ENCODE measurements at regions not wholly inside any gene's neighbourhood (a gene's known extent, or its start where the extent isn't known, plus 50 kb on each side); places are given as distances from the start of the nearest gene placed in this dataset.
"Not testable (repeated sequence)": the region's sequence is repeated elsewhere in the genome, so short reads cannot be mapped to it uniquely, and the experiment has no call there.

- DNase-seq (ENCODE audit: insufficient read length, low spot score): no peak
- no peak for TF ChIP-seq POLR2A (IDR thresholded peaks at IDR 0.05; ENCODE audit: low read depth, low read length)
- no peak for FAIRE-seq
Measured at GRCh38 chr3:161637559-161637958, 141.0 kb downstream of the OTOL1 start.

DNA sequence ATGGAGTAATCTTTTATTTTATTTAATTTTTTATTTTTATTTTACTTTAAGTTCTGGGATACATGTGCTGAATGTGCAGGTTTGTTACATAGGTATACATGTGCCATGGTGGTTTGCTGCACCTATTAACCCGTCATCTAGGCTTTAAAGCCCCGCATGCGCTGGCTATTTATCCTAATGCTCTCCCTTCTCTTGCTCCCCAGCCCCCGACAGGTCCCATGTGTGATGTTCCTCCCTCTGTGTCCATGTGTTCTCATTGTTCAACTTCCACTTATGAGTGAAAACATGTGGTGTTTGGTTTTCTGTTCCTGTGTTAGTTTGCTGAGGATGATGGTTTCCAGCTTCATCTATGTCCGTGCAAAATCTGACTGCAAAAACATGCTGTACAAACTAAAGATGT is 142.5 kb downstream of the OTOL1 start:
- not testable (repeated sequence) for DNase-seq (ENCODE audit: insufficient read length, low spot score); FAIRE-seq

DNA sequence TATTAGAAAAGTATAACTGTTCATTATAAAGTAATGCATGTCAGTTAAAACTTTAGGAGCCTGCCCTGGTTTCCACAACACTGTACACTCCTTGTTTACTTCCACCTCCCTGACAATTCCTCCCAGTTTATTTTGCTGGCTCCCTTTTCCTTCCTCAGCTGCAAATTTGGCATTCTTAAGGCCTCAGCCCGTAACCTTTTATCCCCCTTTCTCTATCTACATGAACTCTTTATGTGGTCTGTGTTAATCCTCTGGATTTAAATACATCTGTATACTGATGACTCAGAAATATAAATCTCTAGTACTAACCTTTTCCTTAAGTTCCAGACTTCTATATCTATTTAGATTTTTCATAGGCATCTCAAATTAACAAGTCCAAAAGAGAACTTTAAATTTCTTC is 143.6 kb downstream of the OTOL1 start:
- DNase-seq (ENCODE audit: insufficient read length, low spot score): no peak
- no peak for TF ChIP-seq POLR2A (IDR thresholded peaks at IDR 0.05; ENCODE audit: low read depth, low read length)
- FAIRE-seq: no peak

- FAIRE-seq (no peak), DNase-seq (ENCODE audit: insufficient read length, low spot score) (no peak)
- TF ChIP-seq POLR2A (IDR thresholded peaks at IDR 0.05; ENCODE audit: low read depth, low read length): no peak
Measured at GRCh38 chr3:161641287-161641686, 144.7 kb downstream of the OTOL1 start.

- no peak for TF ChIP-seq POLR2A (IDR thresholded peaks at IDR 0.05; ENCODE audit: low read depth, low read length)
- DNase-seq (ENCODE audit: insufficient read length, low spot score): no peak
- FAIRE-seq: no peak
Measured at GRCh38 chr3:161644891-161645635, 148.5 kb downstream of the OTOL1 start.

- no peak for DNase-seq (ENCODE audit: insufficient read length, low spot score)
- no peak for FAIRE-seq
- no peak for TF ChIP-seq POLR2A (IDR thresholded peaks at IDR 0.05; ENCODE audit: low read depth, low read length)
Measured at GRCh38 chr3:161647936-161648470, 151.4 kb downstream of the OTOL1 start.

DNA sequence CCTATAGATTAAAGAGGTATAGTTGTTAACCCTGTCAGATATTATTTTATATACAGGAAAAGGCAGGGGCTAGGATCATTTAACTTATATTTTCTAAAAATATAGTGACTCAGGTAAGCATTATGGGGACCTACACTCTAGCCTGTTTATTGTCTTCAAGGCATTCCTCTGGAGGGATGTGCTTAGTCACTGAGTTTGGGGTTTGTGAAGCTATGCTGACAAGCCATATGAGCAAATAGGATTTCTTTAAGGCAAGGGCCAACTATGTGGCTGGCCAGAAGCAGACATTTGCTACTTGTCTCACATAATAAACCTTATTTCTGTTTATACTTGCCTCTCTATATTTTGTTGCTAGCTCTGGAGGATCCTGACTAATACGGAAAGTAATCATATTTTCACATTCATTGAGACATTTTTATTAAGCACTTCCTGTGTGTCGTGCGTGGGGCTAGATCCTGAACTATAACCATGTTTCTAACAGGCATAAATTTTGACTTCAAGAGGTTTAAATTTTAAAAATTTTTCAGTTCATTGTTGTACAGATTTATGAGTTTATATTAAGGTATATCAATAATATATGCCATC is 153.4 kb downstream of the OTOL1 start:
- DNase-seq (ENCODE audit: insufficient read length, low spot score) (no peak), FAIRE-seq (no peak)
- TF ChIP-seq POLR2A (IDR thresholded peaks at IDR 0.05; ENCODE audit: low read depth, low read length): no peak

DNA sequence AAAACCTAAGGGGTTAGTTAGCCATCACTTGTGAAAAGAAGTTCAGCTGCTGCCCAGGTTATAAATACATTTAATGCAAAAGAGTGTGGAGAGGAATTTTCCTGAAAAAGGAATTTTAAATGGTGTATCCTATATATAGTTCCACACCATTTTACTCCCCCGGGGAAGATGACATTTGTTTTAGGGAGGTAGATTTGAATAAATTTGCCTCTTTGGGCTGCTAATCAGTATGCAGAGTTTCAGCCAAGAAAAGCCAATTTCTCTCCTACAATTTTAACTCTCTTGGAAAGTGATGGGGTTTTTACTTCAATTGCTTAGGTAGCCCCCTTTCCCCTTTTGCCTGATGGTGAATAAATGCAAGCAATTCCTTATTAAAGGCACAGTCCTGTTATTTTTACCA is 161.2 kb downstream of the OTOL1 start:
- no peak for TF ChIP-seq POLR2A (IDR thresholded peaks at IDR 0.05; ENCODE audit: low read depth, low read length)
- DNase-seq (ENCODE audit: insufficient read length, low spot score): no peak
- no peak for FAIRE-seq

DNA sequence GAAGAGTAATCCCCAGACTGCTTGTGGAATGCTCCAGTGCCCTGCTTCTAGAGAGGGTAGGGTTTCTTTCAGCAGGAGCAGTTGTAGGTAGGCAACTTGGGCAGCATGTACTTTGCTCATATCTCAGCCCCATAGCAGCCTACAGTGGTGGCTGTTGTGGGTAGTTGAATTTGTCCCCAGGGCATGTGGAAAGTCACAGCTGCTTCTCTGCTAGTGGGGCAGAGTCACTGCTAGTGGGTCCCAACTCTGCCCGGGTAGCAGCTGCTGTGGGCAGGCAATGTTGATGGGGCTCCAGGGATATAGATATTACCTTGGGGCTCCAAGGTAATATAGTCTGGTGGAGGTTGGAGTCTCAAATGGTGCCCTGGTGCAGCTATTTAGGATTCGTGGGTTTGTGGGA is 174.5 kb downstream of the OTOL1 start:
- no peak for TF ChIP-seq POLR2A (IDR thresholded peaks at IDR 0.05; ENCODE audit: low read depth, low read length)
- FAIRE-seq (no peak), DNase-seq (ENCODE audit: insufficient read length, low spot score) (no peak)

GRCh38 chr3:161672478-161672877 is 175.9 kb downstream of the OTOL1 start:
- TF ChIP-seq POLR2A (IDR thresholded peaks at IDR 0.05; ENCODE audit: low read depth, low read length): no peak
- DNase-seq (ENCODE audit: insufficient read length, low spot score) (no peak), FAIRE-seq (no peak)

GRCh38 chr3:161673866-161674265 is 177.3 kb downstream of the OTOL1 start:
- DNase-seq (ENCODE audit: insufficient read length, low spot score): no peak
- no peak for TF ChIP-seq POLR2A (IDR thresholded peaks at IDR 0.05; ENCODE audit: low read depth, low read length)
- no peak for FAIRE-seq

- no peak for FAIRE-seq
- no peak for DNase-seq (ENCODE audit: insufficient read length, low spot score)
- TF ChIP-seq POLR2A (IDR thresholded peaks at IDR 0.05; ENCODE audit: low read depth, low read length): no peak
Measured at GRCh38 chr3:161674402-161674801, 177.8 kb downstream of the OTOL1 start.

- FAIRE-seq: not testable (repeated sequence)
Measured at GRCh38 chr3:161681831-161682230, 185.2 kb downstream of the OTOL1 start.

GRCh38 chr3:161682715-161683114 is 186.1 kb downstream of the OTOL1 start:
- no peak for DNase-seq (ENCODE audit: insufficient read length, low spot score)
- FAIRE-seq: no peak
- no peak for TF ChIP-seq POLR2A (IDR thresholded peaks at IDR 0.05; ENCODE audit: low read depth, low read length)

More at GRCh38 chr3:161681831-161682230, 185.2 kb downstream of the OTOL1 start:
- not testable (repeated sequence) for DNase-seq (ENCODE audit: insufficient read length, low spot score)
